K562 (cell line): ENCODE measurements at regions not wholly inside any gene's neighbourhood (a gene's known extent, or its start where the extent isn't known, plus 50 kb on each side); places are given as distances from the start of the nearest gene placed in this dataset.

Experiments used
- DNMT1 ChIP-seq: fragments of 450-650 bp; IDR thresholded peaks from 2 replicates; pipeline ENCODE4 v1.6.1; 2016; ENCODE audit warnings: antibody characterized with exemption, mild to moderate bottlenecking
- JUND ChIP-seq, 2 experiments: IDR thresholded peaks; 2 replicates in 1 of 2; 3 replicates in 1 of 2; pipeline ENCODE4 v1.6.1; 2011; ENCODE audit warnings: borderline replicate concordance in 2 of 2, low read depth in 2 of 2, low read length in 2 of 2, improper control_type of control experiment in 1 of 2, missing biosample characterization in 1 of 2, missing genetic modification characterization in 1 of 2, missing genetic modification reagents in 1 of 2
- LCOR ChIP-seq: sonication (generic); formaldehyde crosslinking; IDR thresholded peaks from 2 replicates; pipeline ENCODE4 v1.8.0; 2022; ENCODE audit warnings: mild to moderate bottlenecking, missing genetic modification reagents
- MED1 ChIP-seq: sonication (generic); formaldehyde crosslinking; IDR thresholded peaks from 2 replicates; pipeline ENCODE4 v1.8.1; 2023; ENCODE audit warnings: missing genetic modification reagents, borderline replicate concordance
- NFE2 ChIP-seq: IDR thresholded peaks from 2 replicates; pipeline ENCODE4 v1.6.1; 2014; ENCODE audit warnings: antibody characterized with exemption, low read depth
- POLR3G ChIP-seq: IDR thresholded peaks from 2 replicates; pipeline ENCODE4 v1.6.1; 2011; ENCODE audit not compliant: insufficient read length, insufficient replicate concordance; ENCODE audit errors: extremely low read depth
- RBM22 ChIP-seq: fragments of 200-400 bp; formaldehyde crosslinking; IDR thresholded peaks from 2 replicates; pipeline ENCODE4 v1.6.1; 2018; ENCODE audit warnings: low read length, low read depth; ENCODE audit not compliant: poor library complexity, severe bottlenecking
- RNF2 ChIP-seq: sonication (generic); IDR thresholded peaks from 2 replicates; pipeline ENCODE4 v1.6.1; 2016
- SMAD4 ChIP-seq: fragments of 250-450 bp; sonication (Bioruptor Pico); conservative IDR thresholded peaks from 2 replicates; pipeline ENCODE4 v1.8.0; 2021; ENCODE audit warnings: inconsistent platforms, mild to moderate bottlenecking, moderate library complexity
- TOE1 ChIP-seq, 2 experiments: fragments of 450-650 bp in 1 of 2; sonication (generic) in 1 of 2; formaldehyde crosslinking in 1 of 2; IDR thresholded peaks; 2 replicates each; pipeline versions ENCODE4 v1.7.1 to v1.8.0; 2016 to 2022; ENCODE audit warnings: borderline replicate concordance in 2 of 2, mild to moderate bottlenecking in 2 of 2, antibody characterized with exemption in 1 of 2, inconsistent platforms in 1 of 2, low read depth in 1 of 2, missing genetic modification reagents in 1 of 2, moderate library complexity in 1 of 2
- U2AF2 ChIP-seq: fragments of 200-400 bp; formaldehyde crosslinking; optimal IDR thresholded peaks from 2 replicates; pipeline ENCODE3; 2017; ENCODE audit warnings: low read depth, mild to moderate bottlenecking, low read length
- WHSC1 ChIP-seq: IDR thresholded peaks from one replicate; pipeline ENCODE4 v1.6.1; 2012; ENCODE audit warnings: low read length, control low read depth, inconsistent platforms
- YY1 ChIP-seq, 3 experiments: IDR thresholded peaks; 2 replicates each; pipeline ENCODE4 v1.6.1; 2011; ENCODE audit warnings: low read length in 2 of 3, mild to moderate bottlenecking in 2 of 3, moderate library complexity in 2 of 3, borderline replicate concordance in 1 of 3, control low read depth in 1 of 3, low read depth in 1 of 3; ENCODE audit not compliant: insufficient read depth in 3 of 3, insufficient replicate concordance in 2 of 3, control insufficient read depth in 1 of 3, insufficient read length in 1 of 3; ENCODE audit errors: extremely low read depth in 1 of 3
- ZNF324 ChIP-seq: fragments of 250-450 bp; sonication (Bioruptor Pico); IDR thresholded peaks from 2 replicates; pipeline ENCODE4 v1.4.0; 2020; ENCODE audit warnings: mild to moderate bottlenecking
- ZNF592 ChIP-seq: fragments of 450-650 bp; IDR thresholded peaks from 2 replicates; pipeline ENCODE4 v1.6.1; 2017; ENCODE audit warnings: antibody characterized with exemption, mild to moderate bottlenecking
- ZNF717 ChIP-seq: fragments of 250-450 bp; sonication (Bioruptor Pico); IDR thresholded peaks from 2 replicates; pipeline ENCODE4 v1.5.0; 2021
- TF ChIP-seq, protein P1 (sequence below): sonication (generic); formaldehyde crosslinking; IDR thresholded peaks from 2 replicates; pipeline ENCODE4 v1.8.0; 2023; ENCODE audit warnings: missing genetic modification reagents, mild to moderate bottlenecking, borderline replicate concordance

DNA sequence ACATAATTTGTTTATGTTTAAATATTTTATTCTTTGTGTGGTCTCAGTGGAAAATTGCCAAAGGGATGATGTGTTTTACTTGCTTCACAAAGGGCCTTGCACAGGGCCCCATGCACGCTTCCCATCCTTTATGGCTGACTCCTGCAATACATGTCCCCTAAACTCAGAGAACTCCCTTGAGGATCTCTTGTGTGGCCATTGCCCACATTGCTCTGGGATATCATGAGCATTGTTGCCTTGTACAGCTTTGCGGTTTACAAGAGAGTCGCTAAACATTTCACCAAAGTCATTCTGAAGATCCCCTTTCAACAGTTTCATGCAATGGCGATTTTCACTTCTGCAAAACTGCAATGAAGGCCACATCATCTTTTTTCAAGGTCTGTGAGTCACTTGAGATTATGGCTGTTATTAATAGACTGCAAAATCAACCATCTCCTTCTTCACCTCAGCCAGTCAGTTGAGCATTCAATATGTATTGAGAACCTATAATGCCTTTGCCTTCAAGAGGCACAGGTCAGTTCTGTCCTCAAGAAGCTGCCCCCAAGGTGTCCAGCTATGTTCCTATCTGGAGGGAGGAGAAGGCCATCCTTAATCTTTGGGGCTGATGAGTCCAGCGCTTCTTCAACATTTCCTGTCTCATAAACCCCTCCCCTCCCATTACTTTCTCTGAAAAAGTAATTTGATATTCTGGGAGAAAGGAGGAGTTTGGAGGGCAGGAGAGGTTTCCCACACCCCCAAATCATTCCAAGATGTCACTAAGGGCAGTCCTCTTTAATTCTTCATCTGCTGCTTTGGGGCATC lies 108.1 kb downstream of the CCDC71L start (continued):
- TF ChIP-seq, protein P1, sequence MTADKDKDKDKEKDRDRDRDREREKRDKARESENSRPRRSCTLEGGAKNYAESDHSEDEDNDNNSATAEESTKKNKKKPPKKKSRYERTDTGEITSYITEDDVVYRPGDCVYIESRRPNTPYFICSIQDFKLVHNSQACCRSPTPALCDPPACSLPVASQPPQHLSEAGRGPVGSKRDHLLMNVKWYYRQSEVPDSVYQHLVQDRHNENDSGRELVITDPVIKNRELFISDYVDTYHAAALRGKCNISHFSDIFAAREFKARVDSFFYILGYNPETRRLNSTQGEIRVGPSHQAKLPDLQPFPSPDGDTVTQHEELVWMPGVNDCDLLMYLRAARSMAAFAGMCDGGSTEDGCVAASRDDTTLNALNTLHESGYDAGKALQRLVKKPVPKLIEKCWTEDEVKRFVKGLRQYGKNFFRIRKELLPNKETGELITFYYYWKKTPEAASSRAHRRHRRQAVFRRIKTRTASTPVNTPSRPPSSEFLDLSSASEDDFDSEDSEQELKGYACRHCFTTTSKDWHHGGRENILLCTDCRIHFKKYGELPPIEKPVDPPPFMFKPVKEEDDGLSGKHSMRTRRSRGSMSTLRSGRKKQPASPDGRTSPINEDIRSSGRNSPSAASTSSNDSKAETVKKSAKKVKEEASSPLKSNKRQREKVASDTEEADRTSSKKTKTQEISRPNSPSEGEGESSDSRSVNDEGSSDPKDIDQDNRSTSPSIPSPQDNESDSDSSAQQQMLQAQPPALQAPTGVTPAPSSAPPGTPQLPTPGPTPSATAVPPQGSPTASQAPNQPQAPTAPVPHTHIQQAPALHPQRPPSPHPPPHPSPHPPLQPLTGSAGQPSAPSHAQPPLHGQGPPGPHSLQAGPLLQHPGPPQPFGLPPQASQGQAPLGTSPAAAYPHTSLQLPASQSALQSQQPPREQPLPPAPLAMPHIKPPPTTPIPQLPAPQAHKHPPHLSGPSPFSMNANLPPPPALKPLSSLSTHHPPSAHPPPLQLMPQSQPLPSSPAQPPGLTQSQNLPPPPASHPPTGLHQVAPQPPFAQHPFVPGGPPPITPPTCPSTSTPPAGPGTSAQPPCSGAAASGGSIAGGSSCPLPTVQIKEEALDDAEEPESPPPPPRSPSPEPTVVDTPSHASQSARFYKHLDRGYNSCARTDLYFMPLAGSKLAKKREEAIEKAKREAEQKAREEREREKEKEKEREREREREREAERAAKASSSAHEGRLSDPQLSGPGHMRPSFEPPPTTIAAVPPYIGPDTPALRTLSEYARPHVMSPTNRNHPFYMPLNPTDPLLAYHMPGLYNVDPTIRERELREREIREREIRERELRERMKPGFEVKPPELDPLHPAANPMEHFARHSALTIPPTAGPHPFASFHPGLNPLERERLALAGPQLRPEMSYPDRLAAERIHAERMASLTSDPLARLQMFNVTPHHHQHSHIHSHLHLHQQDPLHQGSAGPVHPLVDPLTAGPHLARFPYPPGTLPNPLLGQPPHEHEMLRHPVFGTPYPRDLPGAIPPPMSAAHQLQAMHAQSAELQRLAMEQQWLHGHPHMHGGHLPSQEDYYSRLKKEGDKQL (CRISPR knock-in tag), result no peak
- TF ChIP-seq TOE1 (IDR thresholded peaks at IDR 0.05; ENCODE audit: borderline replicate concordance) (no peak), TOE1 (CRISPR knock-in tag; IDR thresholded peaks at IDR 0.05; ENCODE audit: borderline replicate concordance, low read depth) (no peak), ZNF717 (CRISPR knock-in tag) (no peak), SMAD4 (peak; percentile 60), LCOR (CRISPR knock-in tag) (no peak), JUND (IDR thresholded peaks at IDR 0.05; ENCODE audit: borderline replicate concordance, low read depth, low read length) (no peak; the same call in 1 of the 2 replicates), JUND (tag; IDR thresholded peaks at IDR 0.05; ENCODE audit: borderline replicate concordance, low read depth, low read length) (no peak), YY1 (IDR thresholded peaks at IDR 0.05; ENCODE audit: borderline replicate concordance in 1 of 3, control insufficient read depth in 1 of 3, extremely low read depth in 1 of 3, insufficient read depth in 3 of 3, insufficient read length in 1 of 3, insufficient replicate concordance in 2 of 3, low read depth in 1 of 3, low read length in 2 of 3) (no peak), NFE2 (peak; percentile 67), ZNF592 (peak; percentile 17; the same call in 1 of the 2 replicates), POLR3G (no peak), ZNF324 (CRISPR knock-in tag) (no peak), U2AF2 (no peak), WHSC1 (no peak), RNF2 (0 out of 2 replicates have a peak, but pooled peaks have one; percentile 11), RBM22 (no peak), DNMT1 (no peak), MED1 (CRISPR knock-in tag) (no peak)
